GM21423 (cell line): ENCODE measurements at regions not wholly inside any gene's neighbourhood (a gene's known extent, or its start where the extent isn't known, plus 50 kb on each side); places are given as distances from the start of the nearest gene placed in this dataset.
"Not testable (repeated sequence)": the region's sequence is repeated elsewhere in the genome, so short reads cannot be mapped to it uniquely, and the experiment has no call there.

Source experiments
- ATAC-seq: cut with Tn5 transposase; IDR thresholded peaks from one replicate; pipeline ENCODE4 v1.9.1; 2021; ENCODE audit warnings: mild to moderate bottlenecking, moderate library complexity; ENCODE audit not compliant: unreplicated experiment

- ATAC-seq, result no peak
Measured at GRCh38 chr13:76668141-76668540, 218.1 kb downstream of the KCTD12 start.

DNA sequence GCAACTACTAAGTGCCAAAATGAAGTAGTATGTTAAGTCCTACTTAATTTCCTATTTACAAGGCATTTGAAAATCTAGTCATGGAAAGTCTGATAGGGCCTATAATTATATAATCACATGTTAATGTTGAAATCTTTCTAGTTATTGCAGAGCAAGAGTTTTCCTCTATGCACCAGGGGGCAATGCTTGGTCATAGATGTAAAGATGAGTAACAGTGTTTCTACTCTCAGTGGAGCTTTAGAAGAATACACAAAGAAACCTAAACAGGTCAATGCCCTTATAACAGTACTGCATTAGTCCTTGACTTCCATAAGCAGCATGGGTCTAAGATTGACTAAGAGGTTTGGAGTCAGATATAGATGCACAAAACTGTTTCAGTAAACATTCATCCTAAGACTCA is 218.7 kb downstream of the KCTD12 start:
- ATAC-seq, result no peak

DNA sequence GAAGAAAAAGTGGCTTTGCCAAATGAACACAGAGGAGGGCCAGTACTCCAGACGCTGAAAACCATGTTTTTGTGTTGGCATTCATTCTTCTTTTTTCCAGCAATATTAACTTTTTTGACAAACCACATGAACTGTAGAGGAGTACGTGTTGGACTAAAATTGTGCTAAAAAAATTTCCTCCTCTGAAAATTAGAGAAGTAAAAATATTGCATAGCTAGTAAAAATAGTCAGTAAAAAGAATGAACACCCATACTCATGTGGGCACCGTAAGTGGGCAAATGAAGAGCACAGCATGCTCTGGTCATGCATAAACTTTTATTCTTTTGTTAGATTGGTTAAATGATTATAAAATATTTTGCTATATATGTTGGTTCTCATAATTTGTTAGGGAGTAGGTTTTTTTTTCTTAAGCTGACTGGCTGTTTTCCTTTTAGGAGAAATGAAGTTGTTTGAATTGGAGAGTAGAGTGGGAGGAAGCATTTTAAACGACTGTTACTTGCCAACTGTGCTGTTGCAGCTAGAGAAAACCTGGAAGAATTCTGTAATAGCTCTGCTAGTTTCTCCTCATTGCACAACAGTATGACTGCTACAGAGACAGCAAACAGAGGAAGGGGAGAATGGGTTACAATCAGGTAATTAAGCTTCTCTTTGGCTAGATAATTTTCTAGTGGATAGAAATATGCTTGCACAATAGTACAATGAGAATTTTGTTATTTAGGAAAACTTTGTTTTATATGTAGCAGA is 222.4 kb downstream of the KCTD12 start:
- ATAC-seq, result no peak

DNA sequence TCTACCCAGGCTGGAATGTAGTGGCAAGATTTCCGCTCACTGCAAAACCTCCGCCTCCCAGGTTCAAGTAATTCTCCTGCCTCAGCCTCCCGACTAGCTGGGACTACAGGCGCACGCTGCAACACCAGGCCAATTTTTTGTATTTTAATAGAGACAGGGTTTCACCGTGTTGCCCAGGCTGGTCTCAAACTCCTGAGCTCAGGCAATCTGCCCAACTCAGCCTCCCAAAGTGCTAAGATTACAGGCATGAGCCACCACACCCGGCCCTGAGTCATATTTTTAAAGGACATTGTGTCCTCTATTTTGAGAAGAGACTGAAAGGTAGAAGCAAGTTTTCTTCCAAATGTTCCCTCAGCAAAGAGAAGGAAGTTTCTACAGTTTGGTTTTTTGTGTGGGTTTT is 227.1 kb downstream of the KCTD12 start:
- ATAC-seq, result not testable (repeated sequence)

GRCh38 chr13:76656500-76656899 is 229.7 kb downstream of the KCTD12 start:
- no peak for ATAC-seq

DNA sequence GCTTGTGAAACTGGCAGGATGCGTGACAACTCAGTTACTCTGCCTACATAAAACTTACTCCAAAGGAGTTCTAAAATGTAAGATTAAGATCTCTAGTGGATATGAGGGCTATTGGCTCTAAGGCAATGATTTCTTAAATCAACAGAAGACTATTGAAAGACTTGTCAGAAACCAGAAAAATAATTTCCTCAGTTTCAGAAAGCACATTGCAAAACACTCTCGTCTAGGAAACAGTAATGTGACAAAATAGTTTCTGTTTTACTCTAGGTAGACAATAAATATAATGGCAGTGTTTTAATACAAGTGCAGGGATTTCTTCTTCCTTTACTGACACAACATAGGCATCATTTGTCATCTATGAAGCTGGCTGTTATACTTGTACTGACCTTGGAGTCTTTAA is 230.1 kb downstream of the KCTD12 start:
- ATAC-seq, result no peak

GRCh38 chr13:76654263-76654662 is 231.9 kb downstream of the KCTD12 start:
- no peak for ATAC-seq

GRCh38 chr13:76651286-76651685 is 234.9 kb downstream of the KCTD12 start:
- no peak for ATAC-seq

DNA sequence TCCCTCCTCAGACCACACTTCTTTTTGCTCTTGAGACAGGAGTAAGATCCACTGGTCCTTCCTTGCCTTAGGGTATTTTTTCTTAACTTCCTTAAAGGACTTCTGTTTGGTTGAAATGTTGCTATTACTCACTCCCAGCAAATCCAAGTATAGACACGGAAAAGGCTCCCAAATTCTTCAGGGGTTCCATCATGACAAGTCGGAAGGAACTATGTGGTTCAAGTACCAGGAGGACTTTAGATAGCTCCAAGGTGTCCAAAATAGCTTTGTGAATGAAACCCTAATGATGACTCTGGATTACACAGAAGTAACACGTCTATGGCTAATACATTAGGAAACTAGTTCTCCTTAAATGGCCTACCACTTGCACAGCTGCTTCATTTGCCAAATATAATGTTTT is 238.7 kb downstream of the KCTD12 start:
- ATAC-seq, result no peak

DNA sequence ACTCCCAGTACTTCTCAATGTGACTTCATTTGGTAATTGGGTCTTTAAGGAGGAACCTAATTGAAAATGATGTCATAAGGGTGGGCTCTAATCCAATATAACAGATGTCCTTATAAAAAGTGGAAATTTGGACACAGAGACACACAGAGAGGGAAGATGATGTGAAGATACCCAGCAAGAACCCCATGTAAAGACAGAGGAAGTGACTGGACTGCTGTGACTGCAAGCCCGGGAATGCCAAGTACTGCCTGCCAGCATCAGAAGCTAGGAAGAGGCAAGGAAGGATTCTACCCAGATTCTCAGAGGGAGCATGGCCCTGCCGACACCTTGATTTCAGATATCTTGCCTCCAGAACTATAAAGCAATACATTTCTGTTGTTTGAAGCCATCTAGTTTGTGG is 239.3 kb downstream of the KCTD12 start:
- ATAC-seq, result no peak

- no peak for ATAC-seq
Measured at GRCh38 chr13:76645632-76646031, 240.6 kb downstream of the KCTD12 start.

GRCh38 chr13:76644906-76645305 is 241.3 kb downstream of the KCTD12 start:
- no peak for ATAC-seq

DNA sequence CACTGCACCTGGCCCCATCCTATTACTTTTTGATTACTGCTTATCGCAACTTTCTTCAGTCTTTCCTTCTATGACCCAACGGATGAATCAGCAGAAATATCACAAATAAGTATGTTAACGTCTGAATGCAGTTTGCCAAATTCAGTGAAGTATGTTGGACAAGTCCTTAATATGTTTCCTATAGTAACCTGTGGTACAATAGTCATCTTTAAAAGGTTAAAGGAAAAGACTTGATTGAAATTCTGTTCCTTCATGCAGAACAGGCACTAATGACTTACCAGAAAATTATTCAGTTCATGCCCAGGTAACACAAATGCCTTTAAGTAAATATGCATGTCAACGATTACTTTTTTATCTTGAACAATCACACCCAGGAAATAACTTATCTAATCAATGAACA is 242.6 kb downstream of the KCTD12 start:
- no peak for ATAC-seq

- ATAC-seq, result no peak
Measured at GRCh38 chr13:76641056-76641455, 245.1 kb downstream of the KCTD12 start.

DNA sequence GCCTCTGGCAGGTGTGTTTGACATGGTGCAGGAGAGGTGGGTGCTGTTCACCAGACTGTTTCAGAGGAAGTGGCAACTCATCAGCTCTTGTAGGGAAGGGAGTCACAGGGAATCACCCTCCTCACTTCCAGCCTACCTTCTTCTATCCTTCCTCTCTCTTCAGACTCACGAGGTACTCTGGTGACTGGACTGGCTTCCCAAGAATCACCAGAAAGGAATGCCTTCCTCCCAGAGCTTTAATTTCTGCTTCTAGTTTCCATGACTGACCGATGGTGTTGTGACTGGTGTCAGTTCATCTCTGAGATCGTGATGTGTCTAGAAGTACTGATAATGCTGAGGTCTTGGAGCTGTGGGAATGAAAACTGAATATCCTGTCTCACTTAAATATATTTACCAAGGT is 247.3 kb downstream of the KCTD12 start:
- ATAC-seq, result no peak

DNA sequence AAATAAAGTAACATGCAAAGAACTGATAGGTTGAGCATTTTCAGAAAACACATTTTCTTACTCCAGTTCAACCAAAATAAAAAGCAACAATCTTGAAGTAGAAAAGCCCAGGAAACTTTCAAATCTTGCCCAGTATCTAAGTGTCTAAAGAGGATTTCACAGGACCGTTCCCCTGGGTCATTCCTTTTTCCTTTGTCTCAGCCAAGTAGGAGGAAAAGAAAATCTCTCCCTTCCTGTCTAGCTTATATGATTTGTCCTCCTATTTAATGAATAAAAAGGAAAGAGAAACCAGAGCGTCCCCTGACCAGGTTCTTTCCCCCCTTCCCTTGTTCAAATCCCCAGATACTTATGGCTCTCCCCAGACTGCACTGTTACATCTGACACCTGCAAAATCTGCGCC is 248.0 kb downstream of the KCTD12 start:
- ATAC-seq, result no peak

GRCh38 chr13:76637641-76638141 is 248.5 kb downstream of the KCTD12 start:
- ATAC-seq, result no peak

- no peak for ATAC-seq
Measured at GRCh38 chr13:76636829-76637228, 249.4 kb downstream of the KCTD12 start.

GRCh38 chr13:76635232-76636230 is 250.7 kb downstream of the KCTD12 start:
- no peak for ATAC-seq

GRCh38 chr13:76634431-76635191 is 251.6 kb downstream of the KCTD12 start:
- no peak for ATAC-seq
